HG03097 (cell line): ENCODE measurements at regions not wholly inside any gene's neighbourhood (a gene's known extent, or its start where the extent isn't known, plus 50 kb on each side); places are given as distances from the start of the nearest gene placed in this dataset.

Source experiments
- ATAC-seq: cut with Tn5 transposase; IDR thresholded peaks from one replicate; pipeline ENCODE4 v1.9.1; 2021; ENCODE audit not compliant: unreplicated experiment, low FRiP score

- no peak for ATAC-seq
Measured at GRCh38 chr6:14317387-14317970, 199.9 kb downstream of the CD83 start.

DNA sequence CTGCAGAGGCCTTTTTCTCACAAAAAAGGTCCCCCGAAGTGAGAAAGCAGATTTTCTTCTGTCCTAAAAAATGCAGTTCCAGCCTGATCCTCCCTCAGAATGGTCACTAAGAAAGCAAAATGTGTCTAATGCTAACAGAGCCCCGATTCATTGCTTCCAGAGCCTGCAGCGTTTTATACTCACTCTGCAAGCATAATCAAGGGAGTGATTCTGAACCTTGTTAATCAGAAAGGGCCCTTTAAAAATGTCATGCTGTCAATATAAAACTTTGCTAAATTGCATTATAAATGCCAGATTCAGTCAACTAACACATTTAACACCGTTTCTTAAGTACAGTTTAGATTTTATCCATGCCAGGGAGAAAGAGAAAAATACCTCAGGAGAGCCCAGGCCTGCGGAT, 202.8 kb downstream of the CD83 start:
- no peak for ATAC-seq

DNA sequence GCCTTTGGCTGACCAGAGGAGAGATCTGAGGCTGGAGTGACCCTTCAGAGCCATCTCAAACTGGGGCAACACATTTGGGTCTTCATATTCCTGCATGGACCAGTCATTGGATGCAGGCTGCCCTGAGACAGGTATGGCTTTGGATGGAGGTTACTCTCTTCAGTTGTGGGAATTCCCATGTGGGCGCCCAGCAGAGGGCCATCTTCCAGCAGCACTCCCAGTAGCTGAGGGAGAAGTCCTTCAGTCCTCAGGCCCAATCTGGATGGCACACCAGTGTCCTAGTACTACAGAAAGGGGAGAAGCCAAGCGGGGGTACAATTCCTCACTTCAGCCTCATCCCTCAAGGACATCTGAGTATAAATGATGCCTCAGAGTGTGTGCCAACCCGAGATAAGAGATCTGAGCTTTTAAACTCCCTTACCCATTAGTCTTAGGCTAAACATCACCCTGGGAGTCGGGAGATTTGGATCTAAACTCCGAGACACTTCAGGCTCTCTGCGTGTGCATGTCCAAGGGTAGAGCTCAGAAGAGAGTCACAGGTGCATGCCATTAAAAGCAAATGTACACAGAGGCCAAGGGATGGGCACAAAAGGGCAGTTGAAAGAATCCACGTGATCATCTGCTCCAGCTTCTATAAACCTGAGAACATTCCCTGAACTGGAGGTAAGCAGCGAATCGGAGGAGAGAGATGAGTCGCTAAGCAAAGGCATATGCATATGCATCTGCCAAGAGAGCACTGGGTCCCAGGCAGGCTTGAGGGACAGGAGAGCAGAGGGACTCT, 204.6 kb downstream of the CD83 start:
- ATAC-seq: no peak

DNA sequence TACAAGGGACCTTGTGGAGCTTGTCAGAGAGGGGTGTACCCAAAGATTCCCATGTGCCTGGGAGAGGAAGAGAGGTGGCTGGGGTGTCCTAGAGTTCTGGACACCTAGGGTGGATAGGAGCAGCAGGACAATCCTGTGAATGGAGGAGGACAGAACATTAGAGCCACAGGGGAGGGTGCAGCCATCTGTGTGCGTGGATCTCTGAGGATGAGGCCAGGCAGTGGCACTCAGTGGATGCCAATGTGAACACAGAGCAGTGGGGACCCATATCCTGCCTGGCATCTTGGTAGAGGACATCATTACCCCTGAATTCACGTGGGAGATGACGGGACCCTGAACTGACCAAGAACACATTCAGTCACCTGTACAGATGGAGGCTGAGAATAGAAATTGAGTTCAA, 205.3 kb downstream of the CD83 start:
- no peak for ATAC-seq

- ATAC-seq: no peak
Measured at GRCh38 chr6:14326774-14327173, 209.2 kb downstream of the CD83 start.

DNA sequence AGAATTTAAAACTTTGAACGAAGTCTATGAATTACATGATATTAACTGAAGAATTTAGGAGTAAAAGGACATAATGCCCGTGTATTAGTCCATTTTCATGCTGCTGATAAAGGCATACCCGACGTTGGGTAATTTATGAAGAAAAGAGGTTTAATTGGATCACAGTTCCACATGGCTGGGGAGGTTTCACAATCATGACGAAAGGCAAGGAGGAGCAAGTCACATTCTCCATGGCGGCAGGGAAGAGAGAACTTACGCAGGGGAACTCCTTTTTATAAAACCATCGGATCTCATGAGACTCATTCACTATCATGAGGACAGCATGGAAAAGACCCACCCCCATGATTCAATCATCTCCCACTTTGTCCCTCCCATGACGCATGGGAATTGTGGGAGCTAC, 210.6 kb downstream of the CD83 start:
- ATAC-seq: no peak

DNA sequence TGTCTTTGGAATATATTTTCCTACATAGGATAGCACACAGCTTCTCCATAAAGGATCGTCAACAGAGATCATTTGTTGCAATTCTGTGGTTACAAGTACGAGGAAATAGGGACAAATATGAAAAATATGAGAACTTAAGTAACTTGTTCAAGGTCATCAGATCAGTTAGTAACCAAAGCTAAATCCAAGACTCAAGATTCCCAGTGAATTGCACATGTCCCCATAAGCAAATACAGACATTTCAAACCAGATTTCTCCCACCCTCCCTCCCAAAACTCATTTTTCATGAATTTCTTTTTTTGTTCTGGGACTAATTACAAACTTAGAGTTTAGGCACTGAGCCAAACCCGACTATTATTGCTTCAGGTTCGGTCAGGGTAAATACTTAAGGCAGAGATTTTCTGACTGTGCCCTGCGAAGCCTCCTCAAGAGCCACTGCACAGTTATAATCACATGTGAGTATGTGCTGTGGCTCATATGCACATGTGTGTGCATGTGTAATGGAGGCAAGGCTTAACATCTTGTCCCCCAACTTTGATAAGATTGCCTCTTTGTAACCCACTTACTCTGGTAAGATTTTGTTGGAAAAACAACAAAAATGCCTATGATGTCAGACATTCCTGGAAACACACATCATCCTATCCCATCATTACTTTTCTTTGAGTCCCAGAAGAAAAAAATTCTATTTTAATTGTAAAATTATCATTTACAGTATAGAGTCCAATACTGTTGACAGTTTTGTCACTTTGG, 216.2 kb downstream of the CD83 start:
- ATAC-seq: no peak

- no peak for ATAC-seq
Measured at GRCh38 chr6:14335071-14335470, 217.5 kb downstream of the CD83 start.

GRCh38 chr6:14337152-14337551, 219.6 kb downstream of the CD83 start:
- ATAC-seq: no peak

DNA sequence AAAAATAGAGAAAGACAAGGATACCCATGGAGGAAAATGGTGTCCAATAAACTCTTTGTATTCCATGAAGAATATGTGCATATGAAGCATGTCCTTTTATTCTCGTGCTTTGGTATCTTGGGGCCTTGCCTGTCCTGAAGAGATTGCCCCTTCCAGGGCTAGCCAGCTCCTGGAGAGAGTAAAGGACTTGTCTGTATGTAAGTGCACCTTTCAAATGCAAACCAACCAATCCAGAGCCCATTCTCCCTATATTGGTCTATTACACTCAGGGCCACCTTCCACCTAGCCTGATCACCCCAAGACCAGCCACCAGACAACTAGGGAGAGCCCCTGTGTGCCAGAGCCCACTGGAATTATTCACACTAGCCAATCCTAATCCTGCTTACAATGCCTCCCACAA, 221.6 kb downstream of the CD83 start:
- no peak for ATAC-seq

DNA sequence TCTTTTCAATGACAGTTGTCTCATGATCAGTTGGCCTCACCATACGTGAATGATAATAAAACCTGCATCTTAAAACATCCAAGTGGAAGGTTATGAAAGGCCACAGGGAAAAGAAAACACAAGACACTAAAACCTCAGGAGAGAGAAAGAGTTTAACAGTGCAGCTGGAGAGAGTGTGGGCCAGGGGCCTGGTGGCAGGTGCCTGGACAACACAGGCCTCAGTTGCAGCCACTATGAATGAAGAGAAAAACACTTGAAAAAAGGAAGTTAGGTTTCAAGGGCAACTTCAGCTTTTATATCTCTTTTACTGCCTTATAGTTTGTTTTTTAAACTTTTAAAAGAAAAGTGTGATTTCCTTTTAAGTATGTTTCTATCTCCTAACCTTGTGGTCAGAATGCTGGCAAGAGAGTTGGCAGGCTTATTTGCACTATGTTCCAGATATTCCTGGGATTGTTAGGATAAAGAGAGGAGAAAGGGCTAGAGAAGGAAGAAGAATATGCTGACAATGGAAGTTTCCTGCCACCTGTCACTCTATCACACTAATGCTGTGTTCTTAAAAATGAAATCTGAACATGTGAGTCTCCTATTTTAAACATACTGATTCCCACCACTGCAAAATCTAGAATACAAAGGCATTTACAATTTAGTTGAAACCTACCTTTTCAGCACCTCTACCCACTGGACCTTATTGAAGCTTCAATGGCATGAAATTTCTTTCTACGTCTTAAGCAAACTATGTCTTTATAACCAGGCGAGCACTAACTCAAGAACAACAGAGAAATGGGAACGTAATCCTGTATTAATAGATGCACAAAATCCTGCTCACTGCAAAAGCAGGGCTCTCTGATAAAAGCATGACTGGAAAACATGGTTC, 222.4 kb downstream of the CD83 start:
- ATAC-seq: no peak

DNA sequence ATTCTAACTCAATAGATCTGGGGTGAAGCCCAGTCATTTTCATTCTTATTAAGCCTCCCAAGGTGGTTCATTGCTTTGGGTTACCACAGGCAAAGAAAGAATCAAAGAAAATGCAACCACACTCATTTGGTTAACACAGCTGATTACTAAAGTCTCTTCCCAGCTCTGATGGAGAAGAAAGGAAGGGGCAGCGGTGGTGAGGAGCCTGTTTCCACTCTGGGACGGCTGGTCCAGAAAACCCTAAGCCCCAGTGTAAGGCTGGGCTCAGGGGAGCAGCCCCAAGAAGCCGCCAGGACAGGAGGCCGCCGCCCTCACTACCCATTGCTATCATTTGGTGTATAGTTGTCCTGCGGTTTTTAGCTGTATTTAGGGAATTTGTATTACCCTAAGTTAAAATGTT, 226.9 kb downstream of the CD83 start:
- no peak for ATAC-seq

GRCh38 chr6:14348389-14348788, 230.8 kb downstream of the CD83 start:
- no peak for ATAC-seq

DNA sequence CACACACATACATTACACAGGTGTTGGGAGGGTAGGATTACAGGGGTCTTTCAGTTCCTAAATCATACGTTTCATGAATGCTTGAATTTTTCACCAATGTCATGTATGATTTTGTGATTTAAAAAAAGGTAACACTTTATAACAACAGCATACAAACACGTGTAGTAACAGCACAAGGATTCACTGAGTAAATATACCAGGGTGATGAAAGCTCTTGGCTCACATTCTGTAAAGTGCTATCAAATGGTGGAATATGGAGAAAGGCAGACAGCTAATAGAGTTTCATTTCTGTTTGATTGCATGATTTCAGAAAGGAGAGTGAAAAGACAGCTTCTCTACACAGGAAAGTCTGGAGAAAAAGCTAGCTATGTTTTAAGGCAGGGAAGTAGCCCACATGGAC, 231.9 kb downstream of the CD83 start:
- ATAC-seq: no peak

DNA sequence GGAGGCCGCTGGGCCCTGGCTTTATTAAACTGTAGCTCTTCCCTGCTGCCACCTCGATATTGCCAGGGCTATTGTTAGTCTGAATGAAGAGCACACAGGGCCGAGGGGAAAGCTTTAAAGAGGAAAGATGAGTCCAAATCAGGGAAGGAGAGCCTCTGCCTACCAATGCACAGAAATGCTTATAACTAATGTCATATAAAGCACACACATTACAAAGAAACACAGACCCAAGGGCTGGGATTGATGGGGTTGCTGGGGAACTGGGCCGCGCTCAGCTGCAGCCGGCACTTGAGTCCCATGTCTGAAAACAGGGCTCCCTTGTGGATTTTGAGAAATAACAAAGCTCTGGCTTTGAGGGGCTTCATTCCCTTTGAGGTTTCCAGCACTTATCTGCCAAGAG, 232.6 kb downstream of the CD83 start:
- ATAC-seq: no peak

DNA sequence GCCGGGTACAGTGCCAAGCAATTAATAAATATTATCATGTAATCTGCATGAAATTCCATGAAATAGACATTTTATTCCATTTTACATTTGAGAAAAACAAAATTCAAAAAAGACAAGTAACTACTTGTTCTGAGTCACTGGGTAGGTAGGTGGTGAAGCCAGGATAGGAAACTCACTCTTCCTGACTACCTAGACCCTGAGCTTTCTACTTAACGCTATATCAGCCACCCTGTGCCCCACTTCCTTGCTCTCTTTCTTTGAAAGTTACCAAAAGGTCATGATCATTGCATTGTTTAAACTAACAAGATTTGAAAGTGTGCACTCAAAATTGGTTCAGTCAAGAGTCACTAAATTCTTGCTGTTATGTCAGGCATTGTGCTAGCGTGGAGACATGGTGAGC, 235.7 kb downstream of the CD83 start:
- no peak for ATAC-seq

DNA sequence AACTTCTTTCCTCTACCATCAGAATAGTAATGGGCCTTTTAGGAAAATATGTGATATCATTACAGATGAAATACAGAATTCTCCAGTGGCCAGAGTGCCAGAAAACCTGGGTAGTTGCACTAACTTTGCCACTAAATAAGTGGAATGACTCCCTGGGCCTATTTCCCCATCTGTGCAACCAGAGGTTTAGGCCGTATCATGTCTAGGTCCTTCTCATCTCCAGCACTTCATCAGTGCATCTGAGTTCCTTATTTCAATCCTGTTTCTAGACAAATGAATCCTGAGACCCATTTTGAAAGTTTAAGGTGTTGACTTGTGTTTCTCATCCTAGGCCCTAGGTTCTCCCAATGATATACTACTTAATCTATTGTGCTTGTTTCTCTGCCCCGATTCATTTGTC, 236.2 kb downstream of the CD83 start:
- no peak for ATAC-seq

- ATAC-seq: no peak
Measured at GRCh38 chr6:14354919-14355572, 237.5 kb downstream of the CD83 start.

DNA sequence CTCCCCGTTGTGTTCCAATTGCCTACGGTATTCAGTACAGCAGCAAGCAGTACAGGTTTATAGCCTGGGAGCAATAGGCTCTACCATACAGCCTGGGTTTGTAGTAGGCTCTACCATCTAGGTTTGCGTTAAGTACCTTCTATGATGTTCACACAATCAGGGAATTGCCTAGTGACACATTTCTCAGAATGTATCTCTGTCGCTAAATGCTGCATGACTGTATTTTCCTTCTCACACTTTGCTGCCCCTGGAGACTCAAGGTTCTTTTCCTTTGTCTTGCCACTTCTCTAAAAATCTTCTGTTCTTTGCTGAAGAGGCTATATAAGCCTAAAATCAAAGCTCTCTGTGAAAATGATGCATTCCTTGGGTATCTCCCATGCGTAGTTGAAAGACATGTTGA, 241.9 kb downstream of the CD83 start:
- no peak for ATAC-seq

- ATAC-seq: no peak
Measured at GRCh38 chr6:14360565-14360964, 243.0 kb downstream of the CD83 start.
